ENCODE measurements at regions not wholly inside any gene's neighbourhood (a gene's known extent, or its start where the extent isn't known, plus 50 kb on each side); places are given as distances from the start of the nearest gene placed in this dataset.

DNA sequence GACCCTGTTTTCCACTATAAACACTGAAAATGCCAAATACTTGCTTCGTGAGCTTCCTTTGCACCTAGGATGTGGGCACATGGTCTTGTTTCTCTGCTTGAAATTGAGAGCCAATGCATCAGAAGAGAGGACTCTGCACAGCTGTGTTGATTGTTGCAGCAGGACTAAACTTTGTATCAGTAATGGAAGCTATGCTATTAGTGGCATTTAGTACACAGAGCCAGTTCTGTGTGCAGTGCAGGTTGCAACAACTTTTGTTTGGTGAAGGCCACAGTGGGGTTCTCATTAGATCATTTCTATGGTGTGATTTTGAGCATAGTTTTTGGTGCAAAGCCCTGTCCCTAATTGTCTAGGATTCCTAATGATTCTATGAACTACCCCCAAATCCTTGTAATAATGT, 54.4 kb upstream of the ANKRD17 start:
- TF ChIP-seq, protein P1, sequence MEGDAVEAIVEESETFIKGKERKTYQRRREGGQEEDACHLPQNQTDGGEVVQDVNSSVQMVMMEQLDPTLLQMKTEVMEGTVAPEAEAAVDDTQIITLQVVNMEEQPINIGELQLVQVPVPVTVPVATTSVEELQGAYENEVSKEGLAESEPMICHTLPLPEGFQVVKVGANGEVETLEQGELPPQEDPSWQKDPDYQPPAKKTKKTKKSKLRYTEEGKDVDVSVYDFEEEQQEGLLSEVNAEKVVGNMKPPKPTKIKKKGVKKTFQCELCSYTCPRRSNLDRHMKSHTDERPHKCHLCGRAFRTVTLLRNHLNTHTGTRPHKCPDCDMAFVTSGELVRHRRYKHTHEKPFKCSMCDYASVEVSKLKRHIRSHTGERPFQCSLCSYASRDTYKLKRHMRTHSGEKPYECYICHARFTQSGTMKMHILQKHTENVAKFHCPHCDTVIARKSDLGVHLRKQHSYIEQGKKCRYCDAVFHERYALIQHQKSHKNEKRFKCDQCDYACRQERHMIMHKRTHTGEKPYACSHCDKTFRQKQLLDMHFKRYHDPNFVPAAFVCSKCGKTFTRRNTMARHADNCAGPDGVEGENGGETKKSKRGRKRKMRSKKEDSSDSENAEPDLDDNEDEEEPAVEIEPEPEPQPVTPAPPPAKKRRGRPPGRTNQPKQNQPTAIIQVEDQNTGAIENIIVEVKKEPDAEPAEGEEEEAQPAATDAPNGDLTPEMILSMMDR (optimal IDR thresholded peaks at IDR 0.05 in 1 of 3, IDR thresholded peaks at IDR 0.05 in 1 of 3, conservative IDR thresholded peaks at IDR 0.05 in 1 of 3; ENCODE audit: extremely low read depth in 1 of 3, insufficient read depth in 2 of 3, low read length in 3 of 3), result no peak
- TF ChIP-seq EZH2 (IDR thresholded peaks at IDR 0.05; ENCODE audit: low read length), result no peak
